Right kidney (tissue), 1 donor: ENCODE measurements at regions not wholly inside any gene's neighbourhood (a gene's known extent, or its start where the extent isn't known, plus 50 kb on each side); places are given as distances from the start of the nearest gene placed in this dataset.

Source experiments
- DNase-seq: peaks from one replicate; pipeline ENCODE4 v3.0.0-alpha.2; 2016

DNA sequence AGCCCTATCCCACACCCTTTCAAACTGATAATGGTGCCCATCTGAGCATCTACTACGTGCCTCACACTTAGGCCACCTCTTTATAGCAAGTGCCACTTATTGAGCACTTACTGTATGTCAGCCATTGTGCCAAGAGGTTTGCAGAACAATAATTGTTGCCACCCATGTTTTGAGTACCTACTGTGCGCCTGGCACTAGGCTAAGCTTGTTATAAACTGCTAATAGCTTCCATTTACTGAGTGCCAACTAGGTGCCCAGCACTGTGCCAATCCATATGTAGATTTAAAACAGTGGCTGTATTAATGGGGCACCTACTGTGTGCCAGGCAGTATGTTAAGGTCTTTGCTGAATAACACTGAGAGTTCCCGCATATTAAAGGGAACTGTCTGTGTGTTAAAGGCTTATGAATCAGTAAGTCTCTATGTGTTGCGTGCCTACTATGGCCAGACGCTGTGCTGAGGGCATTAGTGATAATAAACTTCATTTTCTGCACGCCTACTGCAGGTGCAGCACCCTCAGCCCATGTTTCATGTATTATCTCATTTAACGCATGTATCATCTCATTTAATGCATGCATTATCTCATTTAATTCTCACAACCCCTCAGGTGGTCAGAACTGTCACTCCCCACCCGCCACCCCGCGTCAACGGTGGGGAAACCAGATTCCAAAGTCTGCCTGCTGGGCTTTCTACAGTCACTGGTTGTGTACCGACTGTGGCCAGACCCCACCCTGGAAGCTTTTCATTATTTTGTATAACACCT is 105.0 kb downstream of the PTPRS start:
- DNase-seq = no peak

DNA sequence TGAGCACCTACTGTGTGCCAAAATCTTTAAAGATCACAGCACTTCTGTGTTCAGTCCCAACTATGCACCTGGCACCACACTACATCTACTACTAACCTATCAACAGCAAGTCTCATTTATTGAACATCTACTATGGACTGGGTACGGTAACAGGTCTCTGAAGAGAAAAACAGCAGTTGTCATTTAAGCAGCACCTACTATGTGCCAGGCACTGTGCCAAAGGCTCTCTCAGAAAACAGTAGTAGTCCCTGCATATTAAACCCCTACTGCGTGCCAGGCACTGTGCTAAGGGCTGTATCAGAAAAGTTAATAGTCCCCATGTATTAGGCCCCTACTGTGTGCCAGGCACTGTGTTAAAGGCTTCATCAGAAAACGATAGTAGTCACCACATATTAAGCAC is 106.2 kb downstream of the PTPRS start:
- no peak for DNase-seq

DNA sequence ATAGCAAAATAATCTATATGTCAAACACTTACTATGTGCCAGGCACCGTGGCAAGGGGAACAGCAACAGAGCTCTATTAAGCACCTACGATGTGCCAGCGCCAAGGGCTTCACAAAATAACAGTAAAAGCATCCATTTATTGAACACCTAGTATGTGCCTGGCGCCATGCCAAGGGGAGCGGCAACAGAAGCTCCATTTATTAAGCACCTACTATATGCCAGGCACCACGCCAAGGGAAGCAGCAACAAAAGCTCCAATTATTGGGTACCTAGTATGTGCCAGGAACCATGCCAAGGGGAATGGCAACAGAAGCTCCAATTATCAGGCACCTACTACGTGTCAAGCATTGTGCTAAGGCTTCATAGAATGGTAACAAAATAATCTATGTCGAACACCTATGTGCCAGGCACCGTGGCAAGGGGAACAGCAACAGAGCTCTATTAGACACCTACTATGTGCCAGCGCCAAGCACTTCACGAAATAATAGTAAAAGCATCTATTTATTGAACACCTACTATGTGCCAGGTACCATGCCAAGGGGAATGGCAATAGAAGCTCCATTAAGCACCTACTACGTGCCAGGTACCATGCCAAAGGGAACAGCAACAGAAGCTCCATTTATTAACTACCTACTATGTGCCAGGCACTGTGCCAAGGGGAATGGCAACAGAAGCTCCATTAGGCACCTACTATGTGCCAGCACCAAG is 107.7 kb downstream of the PTPRS start:
- no peak for DNase-seq

DNA sequence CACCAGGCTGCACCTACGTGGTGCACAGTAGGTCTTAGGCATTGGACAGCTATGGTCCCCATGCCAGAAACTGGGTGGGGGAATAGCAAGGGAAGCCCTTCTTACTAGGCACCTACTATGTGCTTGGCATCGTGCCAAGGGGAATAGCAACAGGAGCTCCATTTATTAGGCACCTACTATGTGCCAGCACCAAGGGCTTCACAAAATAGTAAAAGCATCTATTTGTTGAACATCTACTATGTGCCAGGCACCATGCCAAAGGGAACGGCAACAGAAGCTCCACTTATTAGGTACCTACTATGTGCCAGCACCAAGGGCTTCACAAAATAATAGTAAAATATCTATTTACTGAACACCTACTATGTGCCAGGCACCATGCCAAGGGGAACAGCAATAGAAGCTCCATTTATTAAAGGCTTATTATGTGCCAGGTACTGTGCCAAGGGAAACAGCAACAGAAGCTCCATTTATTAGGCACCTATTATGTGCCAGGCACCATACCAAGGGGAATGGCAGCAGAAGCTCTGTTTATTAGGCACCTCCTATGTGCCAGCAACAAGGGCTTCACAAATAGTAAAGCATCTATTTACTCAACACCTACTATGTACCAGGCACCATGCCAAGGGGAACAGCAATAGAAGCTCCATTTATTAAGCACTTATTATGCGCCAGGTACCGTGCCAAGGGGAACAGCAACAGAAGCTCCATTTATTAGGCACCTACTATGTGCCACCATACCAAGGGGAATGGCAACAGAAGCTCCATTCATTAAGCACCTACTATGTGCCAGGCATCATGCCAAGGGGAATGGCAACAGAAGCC is 108.5 kb downstream of the PTPRS start:
- no peak for DNase-seq

DNA sequence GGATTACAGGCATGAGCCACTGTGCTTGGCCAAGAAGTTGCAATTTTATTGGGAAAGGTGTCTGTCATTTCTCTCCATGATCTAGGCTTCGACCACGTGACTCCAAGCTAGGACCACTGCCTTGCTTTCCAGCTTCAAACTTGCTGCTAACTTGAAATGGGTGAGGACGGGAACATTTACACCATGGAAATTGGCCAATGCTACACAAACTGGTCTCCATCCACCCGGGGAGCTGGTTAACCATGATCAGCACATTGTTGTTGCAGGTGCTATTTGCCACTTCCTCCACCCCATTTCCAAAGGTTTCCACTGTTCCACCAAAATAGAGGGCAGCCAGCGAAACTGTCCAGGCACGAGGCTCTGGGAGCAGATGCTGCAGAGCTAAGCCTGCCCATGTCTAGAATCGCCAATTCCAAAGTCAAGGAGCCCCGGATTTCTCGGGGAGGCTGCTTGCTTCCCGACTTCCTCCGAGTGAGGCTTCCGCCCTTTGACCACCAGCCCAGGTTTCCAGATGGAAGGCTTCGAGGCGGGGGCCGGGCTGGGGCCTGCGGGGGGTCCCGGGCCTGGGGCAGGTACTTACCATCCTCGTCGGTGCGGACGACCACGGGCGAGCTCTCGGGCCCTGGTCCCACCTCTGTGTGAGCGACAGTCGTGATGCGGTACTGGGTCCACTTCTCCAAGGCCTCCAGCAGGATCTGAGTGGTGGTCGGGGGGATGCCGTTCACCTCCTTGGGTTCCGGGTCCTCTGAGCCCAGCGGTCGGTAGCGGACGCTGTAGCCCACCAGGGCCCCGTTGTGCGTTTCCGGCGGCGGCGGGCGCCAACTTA is 109.7 kb downstream of the PTPRS start:
- no peak for DNase-seq

DNA sequence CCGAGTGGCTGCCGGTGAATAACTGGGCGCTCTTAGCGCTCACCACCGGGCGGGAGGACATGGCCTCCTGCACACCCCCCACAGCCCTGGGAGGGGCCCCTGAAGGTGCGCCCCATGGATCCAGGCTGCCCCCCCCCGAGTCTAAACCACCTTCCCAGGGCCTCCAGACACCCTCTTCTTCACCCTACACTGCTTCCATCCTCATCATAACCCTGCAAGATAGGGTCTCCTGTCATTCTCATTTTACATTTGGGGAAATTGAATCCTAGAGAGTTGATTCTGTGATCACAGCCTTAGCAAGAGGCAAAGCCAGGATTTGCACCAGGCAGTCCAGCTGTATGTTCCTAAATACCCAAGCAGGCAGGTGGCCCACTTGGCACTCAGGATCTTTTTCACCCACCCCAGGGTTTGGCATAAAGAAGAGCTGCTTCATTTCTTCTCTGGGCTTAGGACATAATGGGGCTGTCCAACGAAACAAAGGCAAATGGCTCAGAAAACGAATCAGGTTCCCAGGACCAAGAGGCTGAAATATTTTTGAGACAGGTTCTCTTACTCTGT is 110.8 kb downstream of the PTPRS start:
- DNase-seq = peak; percentile 16

DNA sequence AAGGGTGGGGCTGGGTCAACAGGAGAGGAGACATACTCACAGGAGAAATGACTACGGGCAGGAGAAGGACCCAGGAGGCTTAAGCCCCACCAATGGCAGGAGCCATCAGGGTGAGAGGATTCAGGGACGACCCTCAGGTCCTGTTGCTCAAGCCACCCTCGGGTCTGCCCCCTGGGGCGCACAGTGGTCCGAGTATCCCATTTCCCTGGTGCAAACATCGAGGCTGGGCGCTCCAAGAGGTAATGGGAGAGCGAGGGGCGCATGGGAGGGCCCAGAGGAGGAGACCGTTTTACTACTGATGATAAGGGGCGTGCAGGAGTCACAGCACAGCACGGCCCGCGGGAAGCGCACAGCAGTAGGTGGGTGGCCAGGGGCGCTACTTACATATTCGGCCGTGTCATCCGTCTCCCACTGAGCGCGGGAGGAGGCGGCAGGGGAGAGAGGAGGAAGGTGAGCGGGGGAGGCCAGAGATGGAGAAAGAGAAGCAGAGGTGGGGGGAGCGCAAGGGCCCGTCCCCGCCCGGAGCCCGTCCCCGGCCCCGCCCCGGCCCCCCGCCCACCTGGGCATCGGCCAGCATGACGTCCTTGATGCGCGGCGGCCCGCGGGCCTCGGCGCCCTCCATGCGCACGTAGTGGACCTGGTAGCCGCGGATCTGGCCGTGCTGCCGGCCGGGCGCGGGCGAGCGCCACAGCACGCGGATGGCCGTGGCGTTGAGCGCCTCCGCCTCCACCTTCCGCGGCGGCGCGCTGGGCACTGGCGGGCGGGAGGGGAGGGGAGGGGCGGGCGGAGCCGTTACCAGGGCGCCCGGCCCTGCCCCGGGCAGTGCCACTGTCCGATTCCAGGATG is 111.5 kb downstream of the PTPRS start:
- DNase-seq = peak; percentile 30

DNA sequence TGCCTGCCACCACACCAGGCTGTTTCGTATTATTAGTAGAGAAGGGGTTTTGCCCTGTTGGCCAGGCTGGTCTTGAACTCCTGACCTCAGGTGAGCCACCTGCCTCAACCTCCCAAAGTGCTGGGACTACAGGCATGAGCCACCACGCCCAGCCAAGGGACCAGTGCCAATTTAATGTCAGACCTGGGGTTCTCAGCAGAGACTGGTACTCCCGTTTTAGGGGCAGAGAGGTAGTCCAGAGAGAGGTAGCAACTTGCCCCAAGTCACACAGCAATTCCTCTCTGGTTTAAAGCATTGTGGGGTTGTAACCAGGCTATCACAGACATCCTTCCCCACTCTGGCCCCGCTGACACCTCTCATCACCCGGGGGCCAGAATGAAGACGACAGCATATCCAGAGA is 112.1 kb downstream of the PTPRS start:
- no peak for DNase-seq

DNA sequence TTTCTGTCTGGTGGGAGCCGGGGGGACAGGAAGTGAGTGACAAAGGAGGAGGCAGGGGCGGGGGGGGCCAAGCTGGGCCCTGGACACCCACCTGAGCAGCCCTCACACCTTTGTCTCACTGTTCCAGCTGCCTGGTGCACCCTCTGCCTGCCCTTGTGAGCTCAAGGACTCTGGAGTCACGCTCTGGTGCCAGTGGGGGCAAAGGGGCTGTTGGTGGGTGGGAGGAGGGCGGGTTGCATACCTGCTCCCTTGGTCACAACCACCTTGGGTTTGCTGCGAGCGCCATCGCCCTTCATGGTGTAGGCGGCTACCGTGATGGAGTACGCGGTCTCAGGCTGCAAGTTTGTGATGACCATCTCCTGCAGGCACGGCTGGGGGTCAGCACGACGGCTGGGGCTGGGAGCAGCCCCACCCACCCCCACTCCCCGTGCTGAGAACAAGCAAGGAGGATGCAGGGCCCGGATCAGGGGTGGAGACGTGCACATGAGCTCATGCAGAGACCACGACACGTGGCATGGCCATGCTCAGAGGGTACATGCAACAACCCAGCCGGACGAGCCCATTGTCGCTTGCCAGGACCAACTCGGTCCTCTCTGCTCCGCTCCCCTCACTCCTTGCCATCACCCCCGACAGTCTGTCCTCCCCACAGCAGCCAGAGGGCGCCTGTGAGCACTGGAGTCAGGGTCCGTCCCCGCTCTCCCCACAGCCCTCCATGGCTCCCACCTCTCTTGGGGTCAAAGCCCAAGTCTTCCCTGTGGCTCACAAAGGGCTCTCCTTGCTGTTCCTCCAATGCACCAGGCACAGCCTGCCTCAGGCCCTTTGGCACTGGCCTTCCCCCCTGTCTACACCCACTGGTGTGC is 114.9 kb downstream of the PTPRS start:
- no peak for DNase-seq

DNA sequence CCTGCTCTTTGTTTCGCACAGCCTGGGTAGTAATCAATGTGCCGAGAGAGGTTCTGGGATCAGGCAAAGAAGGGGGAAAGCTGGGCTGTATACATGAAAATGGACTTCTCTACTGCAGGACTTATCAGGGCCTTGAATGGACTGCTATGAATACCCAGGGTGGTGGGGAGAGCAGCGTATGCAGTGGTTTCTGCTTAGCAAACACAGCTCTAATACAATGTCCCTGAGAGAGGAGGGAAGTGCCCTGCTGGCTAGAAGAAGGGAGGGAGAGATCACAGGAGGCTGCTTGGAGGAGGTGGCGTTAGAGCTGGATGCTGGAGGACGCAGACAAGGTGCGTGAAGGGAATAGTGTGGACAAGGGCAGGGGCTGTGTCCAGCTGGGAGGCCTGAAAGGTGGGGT is 116.1 kb downstream of the PTPRS start:
- DNase-seq = no peak

DNA sequence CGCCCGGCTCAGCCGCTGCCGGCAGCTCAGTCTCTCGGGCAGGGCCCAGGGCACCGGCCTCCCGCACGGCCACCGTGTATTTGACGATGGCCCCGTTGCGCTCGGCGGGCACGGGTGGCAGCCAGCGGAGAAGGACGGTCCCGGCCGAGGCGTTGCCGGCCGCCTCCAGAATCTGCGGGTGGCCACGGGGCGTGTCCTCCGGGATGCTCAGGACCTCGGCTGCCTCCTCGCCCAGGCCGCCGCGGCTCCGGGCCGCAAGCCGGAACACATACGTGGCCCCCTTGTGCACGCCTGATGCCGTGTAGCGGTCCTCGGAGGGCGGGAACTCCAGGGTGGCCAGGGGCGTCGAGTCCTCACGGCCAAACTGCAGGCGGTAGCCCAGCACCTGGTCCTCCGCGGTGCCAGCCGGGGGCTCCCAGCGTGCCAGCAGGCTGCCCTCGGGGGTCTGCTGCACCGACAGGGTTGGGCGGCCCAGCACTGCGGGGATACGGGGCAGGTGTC is 117.7 kb downstream of the PTPRS start:
- DNase-seq = no peak

DNA sequence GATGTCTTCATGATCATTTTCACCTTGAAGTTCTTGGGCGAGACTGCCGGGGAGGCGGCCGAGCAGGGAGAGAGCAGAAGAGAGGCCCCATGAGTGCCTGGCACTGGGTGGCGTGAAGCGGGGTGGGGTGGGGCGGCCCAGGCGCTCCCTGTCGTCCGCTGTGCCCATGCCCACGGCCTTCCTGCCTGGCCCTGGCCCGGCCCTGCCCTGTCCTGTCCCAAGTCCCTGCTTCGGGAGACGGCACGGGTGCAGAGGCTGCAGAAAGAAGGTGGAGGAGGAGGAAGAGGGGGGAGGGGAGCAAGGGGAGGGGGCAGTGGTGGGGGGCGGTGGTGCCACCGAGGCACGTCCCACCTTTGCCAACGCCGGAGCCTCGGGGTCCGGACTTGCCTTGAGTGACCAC is 118.4 kb downstream of the PTPRS start:
- no peak for DNase-seq

DNA sequence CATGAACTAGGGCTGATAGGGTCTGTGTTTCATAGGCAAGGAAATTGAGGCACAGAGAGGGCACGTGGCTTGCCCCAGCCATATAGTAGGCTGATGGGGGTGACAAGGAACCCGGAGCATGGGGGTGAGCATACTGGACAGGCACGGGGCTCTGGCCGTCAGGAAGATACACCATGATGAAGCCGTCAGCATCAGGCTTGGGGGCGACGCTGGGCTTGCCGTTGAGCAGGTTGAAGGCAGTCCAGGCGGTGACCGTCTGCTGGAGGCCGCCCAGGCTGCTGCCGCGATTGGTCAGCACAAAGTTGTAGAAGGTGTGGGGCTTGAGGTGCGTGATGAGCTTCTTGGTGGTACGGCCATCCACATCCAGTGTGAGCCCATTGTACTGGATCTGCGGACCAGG is 119.7 kb downstream of the PTPRS start:
- DNase-seq = no peak

DNA sequence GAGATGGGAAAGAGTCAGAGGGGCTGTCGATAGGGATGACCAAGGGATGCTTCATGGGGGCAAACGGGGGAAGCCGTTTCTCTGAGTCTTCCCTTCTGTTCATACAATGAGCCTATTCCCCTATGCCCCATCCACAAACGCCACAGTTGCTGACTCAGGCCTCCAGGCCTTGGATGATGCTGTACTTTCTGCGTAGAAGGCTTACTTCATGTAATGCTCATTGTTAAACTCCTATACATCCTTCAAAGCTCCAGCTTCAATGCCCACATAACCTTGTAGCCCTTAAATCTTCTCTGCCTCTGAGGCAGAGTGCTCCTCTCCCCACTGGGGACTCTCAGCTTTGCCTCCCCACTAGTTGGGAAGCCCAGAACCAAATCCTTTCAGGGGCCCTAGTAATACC is 120.3 kb downstream of the PTPRS start:
- DNase-seq = no peak

DNA sequence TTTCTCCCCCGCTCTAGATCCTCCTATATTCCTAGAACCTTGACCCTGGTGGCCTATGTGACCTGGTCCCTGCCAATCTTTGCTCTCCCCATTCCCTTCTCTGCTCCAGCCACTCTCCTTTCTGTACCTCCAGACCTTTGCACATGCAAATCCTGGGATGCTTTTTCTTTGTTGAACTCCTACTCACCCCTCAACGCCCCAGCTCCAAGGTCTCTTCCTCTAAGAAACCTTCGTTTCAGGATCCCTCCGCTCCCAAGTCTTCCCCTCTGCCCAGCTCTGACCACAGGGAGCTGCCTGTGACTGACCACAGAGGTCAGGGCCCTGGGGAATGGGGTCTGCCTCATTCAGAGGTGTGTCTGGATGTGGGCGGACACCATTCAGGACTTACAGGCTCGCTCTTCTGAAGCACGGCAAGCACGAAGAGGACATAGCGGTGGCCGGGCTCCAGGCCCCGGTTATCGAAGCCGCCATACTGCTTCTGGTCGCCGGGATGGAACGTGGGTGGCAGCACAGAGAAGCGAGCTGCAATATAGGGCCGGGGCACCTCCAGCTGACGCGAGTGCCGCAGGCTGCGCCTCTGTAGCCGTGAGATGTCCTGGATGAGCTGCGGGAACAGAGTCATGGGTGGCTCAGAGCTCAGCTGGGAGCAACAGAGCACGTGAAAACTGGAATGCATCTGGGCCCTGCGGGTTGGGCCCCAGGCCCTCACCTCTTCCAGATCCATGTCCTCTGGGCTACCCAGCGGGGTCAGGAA is 120.9 kb downstream of the PTPRS start:
- DNase-seq = no peak

DNA sequence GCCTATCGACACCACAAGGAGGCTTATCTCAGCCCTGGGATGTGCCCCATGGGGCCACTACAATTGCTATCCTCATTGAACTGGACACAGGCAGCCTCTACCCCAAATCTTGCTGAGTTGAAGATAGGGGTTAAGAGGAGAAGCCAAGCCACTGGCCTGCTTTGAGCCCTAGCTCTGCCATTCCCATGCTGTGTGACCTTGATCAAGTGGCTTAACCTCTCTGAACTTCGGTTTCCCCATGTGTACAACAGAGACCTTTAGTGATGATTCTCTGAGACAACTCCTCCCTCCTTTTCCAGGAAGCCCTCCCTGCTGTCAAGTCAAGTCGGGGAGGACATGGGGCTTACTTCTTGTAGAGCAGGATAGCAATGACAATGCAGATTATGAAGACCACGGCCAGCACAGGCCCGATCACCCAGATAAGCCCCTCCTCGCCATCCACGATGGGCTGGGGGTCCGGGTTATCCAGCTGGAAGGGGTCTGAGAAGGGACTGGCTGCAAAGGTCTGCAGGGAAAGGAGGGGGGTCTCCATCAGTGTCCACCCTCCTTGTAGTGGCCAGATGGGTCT is 121.6 kb downstream of the PTPRS start:
- DNase-seq = no peak

DNA sequence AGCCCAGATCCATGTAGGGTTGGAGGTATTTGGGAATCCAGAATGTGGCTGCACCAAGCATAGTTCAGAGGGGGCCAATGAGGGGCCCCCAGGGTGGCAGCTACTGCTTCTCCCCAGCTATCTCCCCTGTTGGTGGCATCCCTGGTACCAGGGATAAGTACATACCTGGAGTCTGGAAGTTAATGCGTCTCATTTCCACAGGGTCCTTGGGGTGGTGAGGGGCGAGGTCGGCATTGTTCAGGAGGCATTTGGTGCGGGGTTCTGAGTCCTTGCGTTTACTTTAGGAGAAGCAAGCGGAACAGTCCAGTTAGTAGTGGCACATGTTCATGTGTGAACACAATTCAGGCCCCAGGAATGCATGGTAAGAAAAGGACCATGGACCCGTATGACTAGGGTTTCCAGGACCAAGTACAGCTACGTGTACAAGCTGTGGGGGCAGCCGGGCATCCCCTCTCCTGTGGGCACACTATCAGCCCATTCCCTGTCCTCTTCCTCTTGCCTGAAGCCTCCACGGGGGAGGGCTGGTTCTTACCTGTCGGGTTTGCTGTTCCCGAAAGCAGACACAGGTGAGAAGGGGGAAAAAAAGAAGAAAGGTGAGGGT is 122.3 kb downstream of the PTPRS start:
- DNase-seq = no peak

DNA sequence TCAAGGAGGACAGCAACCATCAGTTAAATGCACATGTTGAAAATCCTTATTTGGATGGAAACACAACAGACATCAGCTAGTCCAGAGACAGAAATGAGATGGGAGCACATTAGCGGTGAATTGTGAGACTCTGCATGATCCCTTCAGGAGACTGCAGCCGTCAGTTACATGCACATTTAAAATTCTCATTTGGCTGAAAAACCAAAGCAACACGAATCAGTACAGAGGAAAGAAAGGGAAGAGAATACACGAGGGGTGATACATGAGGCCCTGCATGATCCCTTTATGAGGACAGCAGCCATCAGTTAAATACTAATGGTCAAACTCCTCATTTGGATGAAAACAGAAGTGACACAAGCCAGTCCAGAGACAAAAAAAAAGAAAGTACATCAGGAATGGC is 123.4 kb downstream of the PTPRS start:
- no peak for DNase-seq
